NCI-H1417 treated with DMSO at 0.1 percent for 48 hours (cell line): ENCODE measurements at regions not wholly inside any gene's neighbourhood (a gene's known extent, or its start where the extent isn't known, plus 50 kb on each side); places are given as distances from the start of the nearest gene placed in this dataset.

Source experiments
- DNase-seq: peaks from one replicate; lab custom pipeline; 2025; lab: John Stamatoyannopoulos, UW

DNA sequence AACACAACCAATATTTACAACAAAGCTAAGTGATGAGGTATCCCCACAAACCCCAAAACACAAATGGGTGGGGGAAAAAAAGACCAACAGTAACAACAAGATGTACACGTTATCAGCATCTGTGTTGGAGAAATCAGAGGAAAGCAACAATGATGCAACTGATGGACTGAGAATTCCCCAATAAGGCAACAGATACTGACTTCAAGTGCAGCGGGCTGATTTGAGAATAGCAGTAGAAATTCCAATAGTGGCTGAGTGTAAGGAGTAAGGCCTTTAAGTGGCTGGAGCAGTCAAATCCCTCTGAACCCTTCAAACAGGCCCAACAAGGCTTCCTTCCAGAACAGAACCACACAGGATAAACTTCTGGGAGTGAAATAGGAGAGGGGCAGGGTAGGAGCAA lies 97.6 kb downstream of the TM2D1 start:
- no peak for DNase-seq

DNA sequence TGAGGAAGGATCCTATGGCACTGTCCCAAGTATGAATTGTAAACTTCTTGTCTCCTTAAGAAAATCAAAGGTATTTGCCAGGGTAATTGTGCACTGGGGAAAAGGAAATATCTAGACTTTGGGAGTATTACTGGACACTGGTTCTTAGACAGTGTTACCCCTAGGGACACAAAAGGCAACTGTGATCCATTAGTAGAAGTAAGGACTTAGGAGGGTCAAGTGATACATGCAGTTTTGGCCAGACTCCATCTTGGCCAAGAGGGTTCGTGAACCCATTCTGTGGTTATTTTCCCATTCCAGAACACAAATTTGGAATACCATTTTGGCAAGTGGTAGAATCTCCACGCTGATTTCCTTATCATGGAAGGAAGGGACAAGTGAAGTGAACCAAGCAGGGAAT lies 98.1 kb downstream of the TM2D1 start:
- DNase-seq, result no peak

DNA sequence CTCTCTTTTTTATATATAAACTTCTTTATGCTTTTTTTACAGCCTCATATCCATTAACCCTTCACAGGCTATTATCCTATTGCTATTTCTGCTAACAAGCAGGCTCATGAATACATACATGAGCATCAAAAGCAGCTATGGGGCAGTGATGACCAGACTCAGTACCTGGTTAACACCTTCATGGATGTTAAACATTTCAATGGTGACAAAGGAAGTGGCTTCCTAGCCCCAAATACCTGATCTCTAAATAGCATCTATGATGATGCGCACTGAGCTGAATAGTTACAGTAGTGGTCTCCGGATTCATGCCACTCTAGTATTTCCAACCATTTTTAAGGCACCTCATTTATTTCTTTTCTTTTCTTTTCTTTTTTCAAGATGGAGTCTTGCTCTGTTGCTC lies 101.1 kb downstream of the TM2D1 start:
- no peak for DNase-seq

- no peak for DNase-seq
Measured at GRCh38 chr1:61620536-61620935, 104.4 kb downstream of the TM2D1 start.

DNA sequence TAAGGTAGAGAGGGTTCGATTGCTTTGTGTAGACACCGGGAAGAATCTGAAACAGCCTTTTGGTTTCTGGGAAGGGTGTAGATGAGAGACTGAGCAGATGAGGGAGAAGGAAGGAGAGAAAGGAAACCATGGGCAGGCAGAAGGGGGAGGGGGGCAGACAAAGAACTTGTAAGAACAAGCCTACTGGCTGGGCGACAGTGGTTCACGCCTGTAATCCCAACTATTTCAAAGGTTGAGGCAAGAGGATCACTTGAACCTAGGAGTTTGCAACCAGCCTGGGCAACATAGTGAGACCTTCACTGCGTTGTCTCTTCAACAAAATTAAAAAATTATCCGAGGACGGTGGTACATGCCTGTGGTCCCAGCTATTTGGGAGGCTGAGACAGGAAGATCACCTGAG lies 106.2 kb downstream of the TM2D1 start:
- DNase-seq, result no peak

DNA sequence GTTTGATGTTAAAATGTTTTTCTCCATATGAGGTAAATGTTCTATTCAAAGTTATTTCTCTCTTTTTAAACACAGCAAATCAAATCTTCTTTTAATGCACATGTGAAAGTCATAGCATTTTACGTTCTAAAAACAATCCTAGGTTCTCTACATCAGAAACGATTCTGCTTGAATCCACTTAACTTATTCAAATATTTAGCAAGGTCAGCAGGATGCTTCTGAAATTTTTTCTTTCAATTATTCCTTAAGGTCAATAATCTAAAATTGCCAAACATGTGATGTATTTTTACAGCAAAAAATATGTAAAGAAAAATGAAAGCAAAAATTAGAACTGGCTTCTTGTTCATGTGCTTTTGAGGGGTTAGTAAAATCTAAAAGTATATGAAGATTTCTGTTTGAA lies 106.7 kb downstream of the TM2D1 start:
- DNase-seq, result no peak

DNA sequence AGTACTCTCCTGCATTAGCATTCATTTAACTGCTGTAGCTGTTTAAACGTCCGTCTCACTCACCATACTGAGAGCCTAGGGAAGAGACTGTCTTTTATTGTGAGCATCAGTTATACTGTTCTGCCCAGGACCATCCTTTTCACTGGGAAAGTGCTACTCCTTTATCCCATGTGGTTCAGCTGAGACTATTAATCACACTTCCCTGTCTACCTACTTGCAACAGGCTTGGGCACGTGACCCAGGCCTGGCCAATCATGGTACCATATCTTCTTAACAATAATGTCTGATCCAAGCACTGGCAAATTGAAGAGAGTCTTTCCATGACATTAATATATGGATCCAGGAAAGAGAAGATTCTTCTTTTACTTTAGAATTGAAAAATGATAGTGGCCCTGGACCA lies 108.1 kb downstream of the TM2D1 start:
- no peak for DNase-seq

DNA sequence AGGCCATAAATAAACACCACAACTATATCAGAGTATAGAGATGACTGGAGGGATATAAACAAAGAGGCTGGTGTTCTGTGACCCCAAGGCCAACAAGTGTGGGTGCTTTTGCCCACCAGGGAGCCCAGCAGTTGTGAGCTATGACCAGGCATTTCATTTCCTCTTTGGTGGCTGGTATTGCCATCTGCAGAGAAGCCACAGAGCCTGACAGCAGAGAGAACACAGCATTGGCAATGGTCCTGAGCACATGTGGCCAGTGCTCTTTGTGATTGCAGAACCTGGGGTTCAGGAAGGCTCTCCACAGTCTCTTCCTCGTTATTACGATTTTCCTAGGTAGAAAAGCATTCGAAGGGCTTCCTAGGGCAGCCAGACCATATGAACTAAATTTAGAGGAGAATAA lies 112.3 kb downstream of the TM2D1 start:
- no peak for DNase-seq

DNA sequence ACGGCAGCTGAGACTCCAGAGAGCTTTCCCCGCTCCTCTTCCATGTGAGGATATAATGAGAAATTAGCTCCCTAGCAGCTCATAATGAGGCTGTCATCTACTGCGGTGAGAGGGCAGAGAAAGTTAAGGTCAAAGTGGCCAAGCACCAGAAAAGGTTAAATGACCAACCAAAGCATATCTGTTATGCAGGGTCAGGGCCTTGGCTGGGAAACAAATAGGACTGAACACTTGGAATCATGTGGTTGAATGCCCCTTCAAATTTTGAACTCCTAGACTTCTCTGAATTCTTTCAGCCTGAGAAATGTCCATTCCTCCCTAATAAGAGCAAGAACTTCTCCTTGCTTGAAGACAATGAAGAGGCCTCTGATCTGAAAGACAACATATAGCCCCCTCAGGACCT lies 115.9 kb downstream of the TM2D1 start:
- no peak for DNase-seq

DNA sequence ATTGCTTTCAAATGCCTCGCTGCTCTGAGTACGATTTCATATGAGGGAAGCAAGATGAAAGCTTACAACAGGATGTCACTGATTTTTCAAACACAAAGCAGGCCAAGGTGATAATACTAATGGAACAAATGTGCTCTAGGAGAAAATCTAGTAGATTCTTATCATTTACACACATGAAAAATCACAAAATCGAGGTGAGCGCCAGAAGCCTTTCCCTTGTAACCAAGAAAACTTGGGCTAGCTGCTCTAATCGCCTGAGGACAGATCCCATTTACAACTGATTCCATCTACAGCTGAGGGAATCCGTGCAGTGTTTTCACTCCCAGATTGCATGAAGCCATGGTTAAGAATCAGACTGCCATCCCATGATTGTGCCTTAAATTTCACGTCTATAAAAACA lies 117.5 kb downstream of the TM2D1 start:
- no peak for DNase-seq

DNA sequence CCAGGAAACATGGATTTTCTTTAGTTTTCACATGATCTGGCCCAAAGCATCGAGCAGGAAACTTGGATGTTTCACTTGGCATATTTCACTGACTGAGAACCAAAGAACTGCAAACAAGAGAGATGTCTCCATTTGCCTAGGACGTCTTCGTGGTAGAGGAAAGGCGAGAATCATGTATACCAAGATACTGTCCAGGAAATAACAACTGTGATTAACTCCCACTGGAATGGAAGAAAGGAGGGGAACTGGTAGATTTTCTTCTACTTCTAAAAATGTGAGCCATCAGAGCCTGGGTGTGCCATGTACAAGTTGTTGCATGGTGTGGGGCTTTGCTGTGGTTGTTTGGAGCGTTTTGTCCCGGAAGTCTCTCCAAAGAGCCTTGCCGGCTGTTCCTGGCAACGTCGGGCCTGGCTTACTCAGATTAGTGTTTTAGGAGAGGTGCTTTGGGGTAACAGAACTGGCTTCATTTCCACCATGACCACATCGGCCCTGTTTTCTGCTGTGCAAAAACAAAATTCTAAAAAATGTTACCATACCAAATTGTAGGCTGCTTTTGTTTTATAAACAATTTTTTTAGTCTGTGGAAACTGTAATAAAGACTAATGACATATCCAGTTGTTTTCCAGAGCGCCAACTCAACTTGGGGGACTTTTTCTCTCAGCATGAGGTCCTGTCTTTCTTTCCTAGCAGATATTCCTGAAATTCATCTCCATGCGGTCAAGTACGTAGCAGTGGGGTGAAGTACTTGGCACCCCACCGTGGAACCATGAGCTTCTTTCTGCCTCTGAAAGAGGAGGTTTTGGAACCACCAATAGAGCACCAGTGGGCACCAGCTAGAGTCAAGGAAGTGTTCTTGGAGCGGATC lies 118.3 kb downstream of the TM2D1 start:
- DNase-seq, result no peak

DNA sequence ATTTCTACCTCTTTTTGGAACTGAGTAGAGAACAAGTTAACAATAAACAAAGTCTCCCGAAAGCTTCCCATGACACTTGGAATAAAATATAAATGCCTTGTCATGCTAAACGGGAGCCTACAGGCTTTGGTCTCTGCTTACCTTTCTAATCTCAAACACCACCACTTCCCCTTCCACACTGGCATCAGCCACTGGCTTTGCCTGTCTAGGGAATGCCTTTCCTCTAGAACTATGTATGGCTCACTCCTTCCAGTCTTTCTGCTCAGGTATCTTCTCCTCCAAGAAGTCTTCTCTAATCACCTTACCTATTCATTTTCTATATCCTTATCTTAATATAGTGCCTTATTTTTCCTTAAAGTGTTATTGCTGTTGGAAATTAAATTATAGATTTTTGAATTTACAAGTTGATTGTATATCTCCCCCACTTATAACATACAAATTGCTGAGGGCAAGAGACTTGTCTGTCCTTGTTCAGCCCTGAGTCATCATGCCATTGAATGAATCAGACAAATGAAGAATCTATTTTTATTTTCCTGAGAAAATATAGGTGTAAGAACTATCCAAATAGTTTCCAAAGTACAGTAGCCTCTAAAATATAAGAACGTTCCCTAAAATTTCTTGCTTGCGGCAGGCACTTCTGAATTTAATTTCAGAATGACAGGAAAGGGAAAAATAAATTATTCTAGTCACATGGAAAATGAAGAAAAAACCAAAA lies 119.2 kb downstream of the TM2D1 start:
- DNase-seq, result no peak

DNA sequence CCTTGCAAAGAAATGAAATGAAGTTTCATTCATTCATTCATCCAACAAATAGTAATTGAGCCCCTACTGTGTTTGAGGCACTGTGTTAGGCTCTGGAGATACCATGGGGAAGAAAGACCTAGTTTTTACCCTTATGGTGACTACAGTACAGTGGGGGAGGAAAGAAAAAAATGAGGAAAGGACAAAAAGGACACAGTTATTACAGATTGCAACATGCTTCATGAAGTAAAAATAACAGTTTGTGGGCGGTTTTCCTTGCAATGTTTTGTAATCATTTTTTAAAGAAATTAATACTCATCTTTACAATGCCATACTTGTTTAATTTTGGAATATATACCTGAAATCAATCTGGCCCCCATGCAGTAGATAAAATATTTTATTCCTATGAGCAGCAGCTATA lies 120.3 kb downstream of the TM2D1 start:
- DNase-seq, result no peak

- no peak for DNase-seq
Measured at GRCh38 chr1:61604261-61604660, 120.7 kb downstream of the TM2D1 start.

DNA sequence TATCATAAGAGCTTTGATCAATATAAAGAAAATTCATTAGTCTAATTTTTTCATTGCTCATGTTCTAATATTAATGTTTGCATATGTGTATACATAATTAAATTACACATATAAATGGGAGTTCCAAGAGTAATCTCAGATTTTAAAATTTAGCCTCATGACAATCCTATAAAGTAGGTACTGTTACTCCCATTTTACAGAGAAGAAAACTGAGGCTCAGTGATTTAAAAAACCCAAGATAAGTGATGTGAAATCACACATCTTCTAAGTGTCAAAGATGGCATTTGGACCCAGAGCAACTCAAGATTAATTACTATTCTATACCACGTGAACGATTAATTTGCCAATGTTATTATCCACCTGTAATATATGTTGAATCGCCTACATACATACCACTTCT lies 122.3 kb downstream of the TM2D1 start:
- no peak for DNase-seq

DNA sequence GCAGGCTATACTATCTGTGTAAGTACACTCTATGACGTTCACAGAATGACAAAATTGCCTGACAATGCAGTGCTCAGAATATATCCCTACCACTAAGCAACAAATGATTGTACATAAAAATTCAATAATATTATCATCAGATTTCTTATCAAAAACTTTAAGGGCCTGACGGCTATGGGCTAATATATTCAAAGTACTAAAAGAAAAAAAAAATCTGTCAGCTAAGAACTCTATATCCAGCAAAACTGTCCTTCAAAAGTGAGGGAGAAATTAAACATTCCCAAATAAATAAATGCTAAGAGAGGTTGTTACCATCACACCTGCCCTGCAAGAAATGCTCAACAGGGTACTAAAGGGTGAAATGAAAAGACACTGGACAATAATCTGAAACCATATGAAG lies 127.3 kb downstream of the TM2D1 start:
- no peak for DNase-seq

GRCh38 chr1:61593331-61593730 lies 131.6 kb downstream of the TM2D1 start:
- no peak for DNase-seq

GRCh38 chr1:61591351-61591750 lies 133.6 kb downstream of the TM2D1 start:
- DNase-seq, result no peak

- no peak for DNase-seq
Measured at GRCh38 chr1:61588736-61589672, 135.9 kb downstream of the TM2D1 start.

DNA sequence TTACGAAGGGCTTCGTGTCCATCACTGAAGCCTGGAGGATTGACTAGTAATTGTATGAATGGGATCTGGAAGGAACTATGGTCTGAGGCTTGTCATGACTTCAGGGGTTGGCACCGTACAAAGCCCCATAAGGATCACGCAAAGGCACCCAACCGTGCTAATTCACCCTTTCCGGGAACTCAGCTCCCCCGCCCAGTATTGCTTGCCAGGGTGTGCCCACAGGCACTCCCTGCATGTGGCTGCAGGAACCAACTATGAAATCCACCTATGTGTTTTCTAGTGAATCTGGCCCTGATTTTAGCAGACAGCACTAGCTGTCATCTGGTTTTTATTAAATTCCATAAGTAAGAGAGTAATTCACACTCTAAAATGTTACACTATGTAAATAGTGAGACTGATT lies 139.2 kb downstream of the TM2D1 start:
- DNase-seq, result peak; percentile 6

GRCh38 chr1:61583703-61584102 lies 141.2 kb downstream of the TM2D1 start:
- DNase-seq, result no peak

GRCh38 chr1:61581251-61581650 lies 143.7 kb downstream of the TM2D1 start:
- DNase-seq, result no peak

DNA sequence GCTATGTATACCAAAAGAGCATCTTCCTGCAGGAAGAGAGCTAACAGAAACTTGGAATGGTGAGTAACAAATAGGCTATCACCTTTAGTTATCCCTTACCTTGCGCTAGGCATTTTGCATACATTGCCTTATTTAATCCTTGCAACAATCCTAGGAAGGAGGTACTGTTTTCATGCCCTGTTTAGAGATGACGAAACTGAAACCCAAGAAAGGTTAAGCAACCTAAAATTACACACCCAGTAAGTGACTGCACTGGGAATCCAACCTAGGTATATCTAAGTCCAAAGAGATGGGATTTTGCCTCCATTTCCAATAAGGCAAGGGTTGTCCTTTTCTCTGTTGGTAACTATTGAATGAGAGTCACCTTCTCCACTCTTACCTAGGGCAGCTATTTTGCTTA lies 144.5 kb downstream of the TM2D1 start:
- no peak for DNase-seq
